Psoas muscle (tissue), 7 donors: ENCODE measurements at regions not wholly inside any gene's neighbourhood (a gene's known extent, or its start where the extent isn't known, plus 50 kb on each side); places are given as distances from the start of the nearest gene placed in this dataset.

Experiments
- ATAC-seq, 4 donors: fragments of 200-7000 bp; cut with Tn5 transposase; one replicate each; pipeline ENCODE4 v1.9.1; 2020; ENCODE audit warnings: moderate library complexity in 3 of 4, mild to moderate bottlenecking in 2 of 4
- DNase-seq, 2 donors: peaks; one replicate each; pipeline ENCODE4 v3.0.0-alpha.2; 2020
- H3K27ac ChIP-seq: fragments of 200-600 bp; one replicate; pipeline ENCODE4 v1.8.0; 2022
- H3K27me3 ChIP-seq, 3 donors: fragments of 200-600 bp in 1 of 3; one replicate each; pipeline versions ENCODE4 v1.6.1 to v1.8.0; 2013 to 2022; ENCODE audit warnings: low read length in 2 of 3, mild to moderate bottlenecking in 2 of 3, moderate library complexity in 1 of 3; ENCODE audit not compliant: insufficient read depth in 3 of 3
- H3K36me3 ChIP-seq, 2 donors: fragments of 200-600 bp in 1 of 2; one replicate each; pipeline versions ENCODE4 v1.6.1 to v1.8.0; 2013 to 2022; ENCODE audit warnings: low read depth in 1 of 2, mild to moderate bottlenecking in 1 of 2, moderate library complexity in 1 of 2; ENCODE audit not compliant: insufficient read depth in 1 of 2
- H3K4me1 ChIP-seq: fragments of 200-600 bp; one replicate; pipeline ENCODE4 v1.8.0; 2022
- H3K4me3 ChIP-seq: fragments of 200-600 bp; one replicate; pipeline ENCODE4 v1.8.0; 2022; ENCODE audit warnings: mild to moderate bottlenecking
- H3K9me3 ChIP-seq: fragments of 200-600 bp; one replicate; pipeline ENCODE4 v1.8.0; 2022
- CTCF ChIP-seq: fragments of 200-600 bp; IDR thresholded peaks from one replicate; pipeline ENCODE4 v1.8.0; 2022; ENCODE audit warnings: antibody characterized with exemption
- WGBS, 3 donors: extraction: QIAGEN DNeasy Blood & Tissue Kit; methylation state at CpG; one replicate each; pipeline versions ENCODE4 v1.1.6 to v1.1.7; 2013; 5-methylcytosine and 5-hydroxymethylcytosine counted together
- intact Hi-C, 2 donors: fragments of 100-400 bp; cut with DNase I; formaldehyde crosslinking; loops; one replicate each; pipeline versions ENCODE4 v1.11.0 to v1.14.2; 2022
- donor health status: healthy with polysubstance abuse.
- donor health status: DM: no; HTN: no; CAD: no; lungs with moderate emphysema.
- donor health status: Bipolar disorder and iron deficiency.
- donor health status: healthy.
- donor health status: DM: yes; HTN: yes; CAD: no.
- donor health status: DM: no; HTN: no; CAD: no.
- donor health status: DM: yes; HTN: yes; CAD: no.

- no peak for DNase-seq
- 90 to 95% (median 92%) methylated on average over 3 of the region's 3 CpGs for WGBS, 3 donors
- H3K4me3 ChIP-seq = no peak overlapping the region
- H3K9me3 ChIP-seq = no peaks in the 10 kb centered on the region
- no peaks in the 10 kb centered on the region for H3K4me1 ChIP-seq
- intact Hi-C loops = no loop called here
- H3K36me3 ChIP-seq = no peaks in the 10 kb centered on the region
- TF ChIP-seq CTCF = no peak
- ATAC-seq = no peak
- no peak overlapping the region for H3K27ac ChIP-seq
- H3K27me3 ChIP-seq = no peaks in the 10 kb centered on the region
Observed at GRCh38 chr13:94829837-94830365, 117.6 kb upstream of the SOX21 start.

- no peak overlapping the region for H3K27ac ChIP-seq
- TF ChIP-seq CTCF = no peak
- DNase-seq = no peak
- intact Hi-C loops = no loop called here
- 56 to 68% (median 67%) methylated on average over 12 of the region's 12 CpGs for WGBS, 3 donors
- no peak overlapping the region for H3K4me3 ChIP-seq
- no peaks in the 10 kb centered on the region for H3K27me3 ChIP-seq
- no peaks in the 10 kb centered on the region for H3K9me3 ChIP-seq
- no peaks in the 10 kb centered on the region for H3K36me3 ChIP-seq
- H3K4me1 ChIP-seq = no peaks in the 10 kb centered on the region
- no peak for ATAC-seq
Observed at GRCh38 chr13:94829185-94829836, 117.0 kb upstream of the SOX21 start.

- no peak for DNase-seq
- no peak for TF ChIP-seq CTCF
- Histone ChIP-seq H3K4me1 (no peaks in the 10 kb centered on the region), H3K36me3 (no peaks in the 10 kb centered on the region), H3K9me3 (no peaks in the 10 kb centered on the region), H3K4me3 (no peak overlapping the region), H3K27ac (no peak overlapping the region), H3K27me3 (no peaks in the 10 kb centered on the region)
- no peak for ATAC-seq
- intact Hi-C loops = no loop called here
- WGBS, 3 donors = 61 to 69% (median 65%) methylated on average over 2 of the region's 2 CpGs
Observed at GRCh38 chr13:94827566-94827965, 115.2 kb upstream of the SOX21 start.

- 7 to 13% (median 12%) methylated on average over 5 of the region's 5 CpGs for WGBS, 3 donors
Observed at GRCh38 chr13:94825507-94825906, 113.2 kb upstream of the SOX21 start.

More at GRCh38 chr13:94825507-94825906, 113.2 kb upstream of the SOX21 start:
- Histone ChIP-seq H3K36me3 (no peaks in the 10 kb centered on the region), H3K27ac (no peak overlapping the region), H3K4me1 (no peaks in the 10 kb centered on the region), H3K27me3 (no peaks in the 10 kb centered on the region), H3K9me3 (no peaks in the 10 kb centered on the region), H3K4me3 (no peak overlapping the region)
- no peak for TF ChIP-seq CTCF
- peak in 2 of 4 donors; percentile 21 to 24 for ATAC-seq
- intact Hi-C loops = no loop called here
- peak; percentile 52 to 68 for DNase-seq
